Fibroblast of lung (primary cell): ENCODE measurements at regions not wholly inside any gene's neighbourhood (a gene's known extent, or its start where the extent isn't known, plus 50 kb on each side); places are given as distances from the start of the nearest gene placed in this dataset.

ENCODE experiments used
- CTCF ChIP-seq, 2 donors: IDR thresholded peaks in 1 of 2; conservative IDR thresholded peaks in 1 of 2; 1 replicate in 1 of 2; 2 replicates in 1 of 2; pipeline ENCODE4 v1.5.1; 2011 to 2012; ENCODE audit warnings: low read length in 2 of 2, control low read depth in 1 of 2, inconsistent platforms in 1 of 2, low read depth in 1 of 2, mild to moderate bottlenecking in 1 of 2
- EZH2 ChIP-seq: IDR thresholded peaks from 2 replicates; pipeline ENCODE4 v1.5.1; 2012; ENCODE audit warnings: low read length, control low read depth, mild to moderate bottlenecking; ENCODE audit errors: missing control alignments

- TF ChIP-seq CTCF (conservative IDR thresholded peaks at IDR 0.05 in 1 of 2, IDR thresholded peaks at IDR 0.05 in 1 of 2; ENCODE audit: low read depth in 1 of 2, low read length in 2 of 2) (no peak), EZH2 (no peak)
Measured at GRCh38 chr10:56561336-56561735, 200.3 kb upstream of the ZWINT start.
